HepG2 (cell line): ENCODE measurements at regions not wholly inside any gene's neighbourhood (a gene's known extent, or its start where the extent isn't known, plus 50 kb on each side); places are given as distances from the start of the nearest gene placed in this dataset.

ENCODE experiments used
- ATAC-seq: fragments of 200-7000 bp; cut with Tn5 transposase; 3 replicates; pipeline ENCODE4 v1.9.1; 2020; ENCODE audit warnings: mild to moderate bottlenecking, moderate library complexity
- BruUV-seq: library from RNA; stranded (reverse); fragments of 400-500 nt; replicated peaks from 2 replicates; lab custom pipeline; 2021; lab: Mats Ljungman, UMichigan
- CTCF ChIA-PET: fragments of 300-600 bp; formaldehyde crosslinking; extraction: SDS; loops from one replicate; lab custom pipeline; 2021; ENCODE audit warnings: low total read pairs, inconsistent platforms, low intra/inter-chr PET ratio; lab: Yijun Ruan, JAX
- POLR2A ChIA-PET: fragments of 350-600 bp; sonication (Branson Sonifier 250); formaldehyde crosslinking; loops from one replicate; lab custom pipeline; 2020; ENCODE audit warnings: antibody characterized with exemption, inconsistent platforms; lab: Yijun Ruan, JAX
- DNase-seq: peaks from one replicate; pipeline ENCODE4 v3.0.0-alpha.2; 2015; ENCODE audit warnings: low spot score
- FAIRE-seq: peaks from 3 replicates; lab custom pipeline; 2011; peaks lifted over from hg19 to GRCh38; lab: Jason Lieb, UNC
- H2AFZ ChIP-seq: one replicate; pipeline ENCODE4 v1.6.1; 2011; ENCODE audit warnings: low read length, inconsistent platforms
- H3K27ac ChIP-seq: fragments of 300-600 bp; 3 replicates; pipeline ENCODE4 v1.8.0; 2011; ENCODE audit warnings: mixed run types, mild to moderate bottlenecking, mixed read lengths, low read length, inconsistent platforms; ENCODE audit not compliant: insufficient read depth; ENCODE audit errors: extremely low read length
- H3K27me3 ChIP-seq, 2 experiments: fragments of 200-600 bp in 1 of 2; 2 replicates in 1 of 2; 3 replicates in 1 of 2; pipeline versions ENCODE4 v1.6.0 to v1.8.0; 2011; ENCODE audit warnings: low read length in 2 of 2, mild to moderate bottlenecking in 2 of 2, moderate library complexity in 2 of 2, inconsistent platforms in 1 of 2; ENCODE audit not compliant: insufficient read depth in 2 of 2, control insufficient read depth in 1 of 2
- H3K36me3 ChIP-seq, 2 experiments: fragments of 200-600 bp in 1 of 2; replicated peaks in 1 of 2; 2 replicates in 1 of 2; 3 replicates in 1 of 2; pipeline versions ENCODE4 v1.5.1 to v1.8.0; 2011; ENCODE audit warnings: low read length in 2 of 2, inconsistent platforms in 1 of 2; ENCODE audit not compliant: insufficient read depth in 2 of 2, control insufficient read depth in 1 of 2
- H3K4me1 ChIP-seq: 2 replicates; pipeline ENCODE4 v1.5.1; 2012; ENCODE audit warnings: low read length, inconsistent platforms; ENCODE audit not compliant: insufficient read depth
- H3K4me2 ChIP-seq: 2 replicates; pipeline ENCODE4 v1.6.0; 2011; ENCODE audit warnings: low read depth, low read length, inconsistent platforms
- H3K4me3 ChIP-seq, 3 experiments: fragments of 200-600 bp in 1 of 3; sonication (generic), shearing (Covaris generic) in 1 of 3; replicated peaks in 1 of 3; 2 replicates each; pipeline ENCODE4 v1.5.1; 2011 to 2016; ENCODE audit warnings: low read length in 3 of 3, inconsistent platforms in 2 of 3, low read depth in 2 of 3, mild to moderate bottlenecking in 2 of 3, control low read depth in 1 of 3, mixed read lengths in 1 of 3; ENCODE audit not compliant: insufficient read depth in 1 of 3
- H3K79me2 ChIP-seq: one replicate; pipeline ENCODE4 v1.6.1; 2011; ENCODE audit warnings: low read length, inconsistent platforms; ENCODE audit not compliant: insufficient read depth
- H3K9ac ChIP-seq: 2 replicates; pipeline ENCODE4 v1.6.0; 2011; ENCODE audit warnings: mild to moderate bottlenecking, low read depth, low read length, inconsistent platforms; ENCODE audit not compliant: insufficient read depth
- H3K9me3 ChIP-seq: 2 replicates; pipeline ENCODE4 v1.5.1; 2012; ENCODE audit warnings: mild to moderate bottlenecking, low read length
- H4K20me1 ChIP-seq: 2 replicates; pipeline ENCODE4 v1.6.0; 2011; ENCODE audit warnings: inconsistent platforms, mild to moderate bottlenecking, low read length, moderate library complexity; ENCODE audit not compliant: insufficient read depth
- DNMT3B ChIP-seq: conservative IDR thresholded peaks from 2 replicates; pipeline ENCODE4 v1.6.1; 2016; ENCODE audit warnings: missing biosample characterization, control low read depth
- FOXA3 ChIP-seq: IDR thresholded peaks from 2 replicates; pipeline ENCODE4 v1.6.1; 2016; ENCODE audit warnings: missing genetic modification reagents, missing compliant biosample characterization
- HOXD1 ChIP-seq: sonication (generic); formaldehyde crosslinking; IDR thresholded peaks from 2 replicates; pipeline ENCODE4 v1.5.0; 2020; ENCODE audit warnings: missing genetic modification reagents
- PAF1 ChIP-seq: IDR thresholded peaks from 2 replicates; pipeline ENCODE4 v1.6.1; 2016; ENCODE audit warnings: missing genetic modification reagents, missing compliant biosample characterization
- RFX5 ChIP-seq: IDR thresholded peaks from 2 replicates; pipeline ENCODE4 v1.6.1; 2011; ENCODE audit warnings: low read depth, low read length, improper control_type of control experiment
- SMAD1 ChIP-seq: sonication (generic); formaldehyde crosslinking; IDR thresholded peaks from 2 replicates; pipeline ENCODE4 v1.4.0; 2020; ENCODE audit warnings: missing genetic modification reagents, low read depth, mild to moderate bottlenecking, borderline replicate concordance
- SYNCRIP ChIP-seq: fragments of 200-400 bp; formaldehyde crosslinking; IDR thresholded peaks from 2 replicates; pipeline ENCODE4 v1.6.1; 2018; ENCODE audit warnings: mild to moderate bottlenecking, low read depth, low read length; ENCODE audit not compliant: insufficient read depth
- ZNF33B ChIP-seq: sonication (generic); formaldehyde crosslinking; IDR thresholded peaks from 2 replicates; pipeline ENCODE4 v1.5.1; 2020; ENCODE audit warnings: mild to moderate bottlenecking, missing genetic modification reagents
- WGBS: methylation state at CpG from one replicate; pipeline ENCODE4 v1.1.6; 2017; ENCODE audit warnings: low lambda C conversion rate; 5-methylcytosine and 5-hydroxymethylcytosine counted together
- in situ Hi-C: cut with HindIII; loops from 2 replicates; pipeline ENCODE4 v1.10.0; 2017; ENCODE audit warnings: low pct_unique_long_range_greater_than_20kb; ENCODE audit not compliant: extremely low pct_ligation_motif_present
- intact Hi-C: fragments of 100-400 bp; cut with micrococcal nuclease; formaldehyde crosslinking; loops from one replicate; pipeline ENCODE4 v1.10.0; 2022; ENCODE audit not compliant: unreplicated experiment
- TF ChIP-seq, protein P1 (sequence below): sonication (generic); formaldehyde crosslinking; IDR thresholded peaks from 2 replicates; pipeline ENCODE4 v1.4.0; 2020; ENCODE audit warnings: missing genetic modification reagents, borderline replicate concordance
- TF ChIP-seq, protein P2 (sequence below): sonication (generic); formaldehyde crosslinking; IDR thresholded peaks from 2 replicates; pipeline ENCODE4 v1.5.0; 2020; ENCODE audit warnings: mild to moderate bottlenecking, missing genetic modification reagents, borderline replicate concordance

DNA sequence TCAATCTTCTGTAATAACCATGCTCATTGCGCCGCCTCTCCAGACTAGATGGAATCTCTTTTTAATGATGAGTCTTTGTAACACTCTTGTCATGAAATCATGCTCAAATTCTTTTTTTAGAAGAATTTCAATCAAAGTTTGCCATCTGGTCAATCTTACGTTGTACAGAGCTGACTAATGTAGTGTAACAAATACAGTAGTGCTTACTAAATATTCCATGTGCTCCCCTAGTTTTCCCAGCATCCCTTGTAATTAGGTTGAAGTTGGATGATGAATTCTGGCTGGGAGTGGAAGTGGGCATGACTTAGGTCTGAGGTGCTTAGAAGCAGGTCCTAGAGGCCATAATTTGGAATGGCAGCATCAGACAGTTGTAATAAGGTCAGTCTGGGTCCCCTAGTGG, 309.1 kb upstream of the SNX7 start:
- Histone ChIP-seq H3K9ac (no peak overlapping the region), H3K9me3 (no peaks in the 10 kb centered on the region), H3K36me3 (no peaks in the 10 kb centered on the region), H3K79me2 (no peaks in the 10 kb centered on the region), H3K4me3 (no peak overlapping the region), H4K20me1 (no peaks in the 10 kb centered on the region), H3K27ac (no peak overlapping the region), H3K27me3 (no peaks in the 10 kb centered on the region), H3K4me2 (no peak overlapping the region), H3K4me1 (no peaks in the 10 kb centered on the region), H2AFZ (no peak overlapping the region)
- CTCF ChIA-PET: no interaction called here
- 61% methylated on average over 3 of the region's 3 CpGs for WGBS
- BruUV-seq: no TSS peak
- no peak for ATAC-seq
- POLR2A ChIA-PET: no interaction called here
- intact Hi-C loops: no loop called here
- no peak for DNase-seq
- no peak for FAIRE-seq
- no peak for TF ChIP-seq FOXA3 (CRISPR knock-in tag)
- TF ChIP-seq, protein P1, sequence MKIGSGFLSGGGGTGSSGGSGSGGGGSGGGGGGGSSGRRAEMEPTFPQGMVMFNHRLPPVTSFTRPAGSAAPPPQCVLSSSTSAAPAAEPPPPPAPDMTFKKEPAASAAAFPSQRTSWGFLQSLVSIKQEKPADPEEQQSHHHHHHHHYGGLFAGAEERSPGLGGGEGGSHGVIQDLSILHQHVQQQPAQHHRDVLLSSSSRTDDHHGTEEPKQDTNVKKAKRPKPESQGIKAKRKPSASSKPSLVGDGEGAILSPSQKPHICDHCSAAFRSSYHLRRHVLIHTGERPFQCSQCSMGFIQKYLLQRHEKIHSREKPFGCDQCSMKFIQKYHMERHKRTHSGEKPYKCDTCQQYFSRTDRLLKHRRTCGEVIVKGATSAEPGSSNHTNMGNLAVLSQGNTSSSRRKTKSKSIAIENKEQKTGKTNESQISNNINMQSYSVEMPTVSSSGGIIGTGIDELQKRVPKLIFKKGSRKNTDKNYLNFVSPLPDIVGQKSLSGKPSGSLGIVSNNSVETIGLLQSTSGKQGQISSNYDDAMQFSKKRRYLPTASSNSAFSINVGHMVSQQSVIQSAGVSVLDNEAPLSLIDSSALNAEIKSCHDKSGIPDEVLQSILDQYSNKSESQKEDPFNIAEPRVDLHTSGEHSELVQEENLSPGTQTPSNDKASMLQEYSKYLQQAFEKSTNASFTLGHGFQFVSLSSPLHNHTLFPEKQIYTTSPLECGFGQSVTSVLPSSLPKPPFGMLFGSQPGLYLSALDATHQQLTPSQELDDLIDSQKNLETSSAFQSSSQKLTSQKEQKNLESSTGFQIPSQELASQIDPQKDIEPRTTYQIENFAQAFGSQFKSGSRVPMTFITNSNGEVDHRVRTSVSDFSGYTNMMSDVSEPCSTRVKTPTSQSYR (CRISPR knock-in tag): no peak
- no peak for TF ChIP-seq DNMT3B (CRISPR knock-in tag)
- no peak for TF ChIP-seq HOXD1 (CRISPR knock-in tag)
- TF ChIP-seq SYNCRIP: no peak
- no peak for TF ChIP-seq ZNF33B (CRISPR knock-in tag)
- TF ChIP-seq, protein P2, sequence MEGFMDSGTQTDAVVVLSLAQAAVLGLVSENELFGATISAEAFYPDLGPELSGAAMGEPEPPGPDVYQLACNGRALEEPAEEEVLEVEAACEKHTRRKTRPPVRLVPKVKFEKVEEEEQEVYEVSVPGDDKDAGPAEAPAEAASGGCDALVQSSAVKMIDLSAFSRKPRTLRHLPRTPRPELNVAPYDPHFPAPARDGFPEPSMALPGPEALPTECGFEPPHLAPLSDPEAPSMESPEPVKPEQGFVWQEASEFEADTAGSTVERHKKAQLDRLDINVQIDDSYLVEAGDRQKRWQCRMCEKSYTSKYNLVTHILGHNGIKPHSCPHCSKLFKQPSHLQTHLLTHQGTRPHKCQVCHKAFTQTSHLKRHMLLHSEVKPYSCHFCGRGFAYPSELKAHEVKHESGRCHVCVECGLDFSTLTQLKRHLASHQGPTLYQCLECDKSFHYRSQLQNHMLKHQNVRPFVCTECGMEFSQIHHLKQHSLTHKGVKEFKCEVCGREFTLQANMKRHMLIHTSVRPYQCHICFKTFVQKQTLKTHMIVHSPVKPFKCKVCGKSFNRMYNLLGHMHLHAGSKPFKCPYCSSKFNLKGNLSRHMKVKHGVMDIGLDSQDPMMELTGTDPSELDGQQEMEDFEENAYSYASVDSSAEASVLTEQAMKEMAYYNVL (CRISPR knock-in tag): no peak
- TF ChIP-seq PAF1 (CRISPR knock-in tag): no peak
- TF ChIP-seq RFX5: no peak
- no peak for TF ChIP-seq SMAD1
- in situ Hi-C loops: no loop called here
